ENCODE measurements at regions not wholly inside any gene's neighbourhood (a gene's known extent, or its start where the extent isn't known, plus 50 kb on each side); places are given as distances from the start of the nearest gene placed in this dataset.

GRCh38 chr14:104286496-104286895 is 148.1 kb downstream of the KIF26A start:
- CTCF ChIA-PET, result no interaction called here
- Mint-ChIP-seq H3K36me3 (ENCODE audit: low read depth) (no peaks in the 10 kb centered on the region), H3K27ac (no peak overlapping the region), H3K4me1 (ENCODE audit: low read depth) (no peaks in the 10 kb centered on the region), H3K27me3 (no peaks in the 10 kb centered on the region), H3K4me3 (no peak overlapping the region), H3K9me3 (no peaks in the 10 kb centered on the region)
- Histone ChIP-seq H3K4me3 (ENCODE audit: low read length) (no peak overlapping the region), H3K27me3 (ENCODE audit: control insufficient read depth in 1 of 2, insufficient read depth in 2 of 2, low read length in 2 of 2) (no peaks in the 10 kb centered on the region), H3K36me3 (ENCODE audit: insufficient read depth, low read length) (no peaks in the 10 kb centered on the region), H3K4me1 (ENCODE audit: insufficient read depth, low read length) (no peaks in the 10 kb centered on the region), H3K9me3 (ENCODE audit: control insufficient read depth in 1 of 2, insufficient read depth in 1 of 2, low read length in 2 of 2) (peaks cover 0 to 8% of the 10 kb centered on the region in 2 experiments), H3K27ac (ENCODE audit: low read depth in 1 of 2, low read length in 2 of 2) (no peak overlapping the region)
- ATAC-seq (ENCODE audit: poor library complexity), result no peak
- no peak for DNase-seq
- intact Hi-C loops (cut with DNase I, micrococcal nuclease), result no loop called here
- no peak for TF ChIP-seq CTCF (IDR thresholded peaks at IDR 0.05)
- POLR2A ChIA-PET, result no interaction called here

GRCh38 chr14:104287301-104288009 is 149.1 kb downstream of the KIF26A start:
- no peaks in the 10 kb centered on the region for H3K27me3 Mint-ChIP-seq
- H3K9me3 Mint-ChIP-seq, result no peaks in the 10 kb centered on the region
- no peaks in the 10 kb centered on the region for H3K27me3 ChIP-seq (ENCODE audit: control insufficient read depth in 1 of 2, insufficient read depth in 2 of 2, low read length in 2 of 2)
- H3K4me1 ChIP-seq (ENCODE audit: insufficient read depth, low read length), result no peaks in the 10 kb centered on the region
- no peak for DNase-seq
- no peak for ATAC-seq (ENCODE audit: poor library complexity)
- intact Hi-C loops (cut with DNase I, micrococcal nuclease), result no loop called here
- H3K36me3 Mint-ChIP-seq (ENCODE audit: low read depth), result no peaks in the 10 kb centered on the region
- no peak overlapping the region for H3K4me3 ChIP-seq (ENCODE audit: low read length)
- CTCF ChIA-PET, result no interaction called here
- H3K27ac ChIP-seq (ENCODE audit: low read depth in 1 of 2, low read length in 2 of 2), result no peak overlapping the region
- no peak overlapping the region for H3K4me3 Mint-ChIP-seq
- H3K9me3 ChIP-seq (ENCODE audit: control insufficient read depth in 1 of 2, insufficient read depth in 1 of 2, low read length in 2 of 2), result peaks cover 0 to 8% of the 10 kb centered on the region in 2 experiments
- no peak overlapping the region for H3K27ac Mint-ChIP-seq
- H3K36me3 ChIP-seq (ENCODE audit: insufficient read depth, low read length), result no peaks in the 10 kb centered on the region
- H3K4me1 Mint-ChIP-seq (ENCODE audit: low read depth), result no peaks in the 10 kb centered on the region
- no peak for TF ChIP-seq CTCF (IDR thresholded peaks at IDR 0.05)
- POLR2A ChIA-PET, result interaction anchor here (0.5 kb wide), 1 partner anchor 175 kb away, joined by 3 read pairs; no protein-coding TSS in a partner anchor

DNA sequence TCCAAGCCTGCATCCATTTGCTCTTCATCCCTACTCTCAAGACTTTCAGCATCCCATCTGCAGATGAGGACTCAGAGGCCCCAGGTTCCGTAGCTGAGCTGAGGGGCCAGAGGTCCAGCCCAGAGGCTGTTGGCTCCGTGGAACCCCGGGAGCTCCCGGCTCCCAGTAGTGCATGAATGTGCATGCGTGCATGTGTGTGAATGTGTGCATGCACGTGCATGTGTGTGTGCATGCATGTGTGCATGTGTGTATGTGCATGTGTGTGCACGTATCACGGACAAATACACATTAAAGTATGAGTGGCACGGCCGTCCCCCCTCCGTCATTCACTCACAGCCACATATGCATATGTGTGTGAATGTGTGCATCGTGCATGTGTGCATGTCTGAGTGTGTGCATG is 149.9 kb downstream of the KIF26A start:
- H3K36me3 Mint-ChIP-seq (ENCODE audit: low read depth), result no peaks in the 10 kb centered on the region
- no peak overlapping the region for H3K4me3 Mint-ChIP-seq
- H3K4me3 ChIP-seq (ENCODE audit: low read length), result no peak overlapping the region
- H3K9me3 Mint-ChIP-seq, result no peaks in the 10 kb centered on the region
- H3K27ac Mint-ChIP-seq, result no peak overlapping the region
- H3K9me3 ChIP-seq (ENCODE audit: control insufficient read depth in 1 of 2, insufficient read depth in 1 of 2, low read length in 2 of 2), result peaks cover 0 to 8% of the 10 kb centered on the region in 2 experiments
- POLR2A ChIA-PET, result no interaction called here
- H3K4me1 ChIP-seq (ENCODE audit: insufficient read depth, low read length), result no peaks in the 10 kb centered on the region
- no peaks in the 10 kb centered on the region for H3K36me3 ChIP-seq (ENCODE audit: insufficient read depth, low read length)
- CTCF ChIA-PET, result no interaction called here
- no peaks in the 10 kb centered on the region for H3K27me3 Mint-ChIP-seq
- no peak for TF ChIP-seq CTCF (IDR thresholded peaks at IDR 0.05)
- no peaks in the 10 kb centered on the region for H3K4me1 Mint-ChIP-seq (ENCODE audit: low read depth)
- intact Hi-C loops (cut with DNase I, micrococcal nuclease), result no loop called here
- DNase-seq, result no peak
- no peak for ATAC-seq (ENCODE audit: poor library complexity)
- no peaks in the 10 kb centered on the region for H3K27me3 ChIP-seq (ENCODE audit: control insufficient read depth in 1 of 2, insufficient read depth in 2 of 2, low read length in 2 of 2)
- H3K27ac ChIP-seq (ENCODE audit: low read depth in 1 of 2, low read length in 2 of 2), result no peak overlapping the region
